HG02642 (cell line): ENCODE measurements at regions not wholly inside any gene's neighbourhood (a gene's known extent, or its start where the extent isn't known, plus 50 kb on each side); places are given as distances from the start of the nearest gene placed in this dataset.

Source experiments
- ATAC-seq: cut with Tn5 transposase; IDR thresholded peaks from one replicate; pipeline ENCODE4 v1.9.1; 2021; ENCODE audit warnings: mild to moderate bottlenecking; ENCODE audit not compliant: unreplicated experiment, poor library complexity

DNA sequence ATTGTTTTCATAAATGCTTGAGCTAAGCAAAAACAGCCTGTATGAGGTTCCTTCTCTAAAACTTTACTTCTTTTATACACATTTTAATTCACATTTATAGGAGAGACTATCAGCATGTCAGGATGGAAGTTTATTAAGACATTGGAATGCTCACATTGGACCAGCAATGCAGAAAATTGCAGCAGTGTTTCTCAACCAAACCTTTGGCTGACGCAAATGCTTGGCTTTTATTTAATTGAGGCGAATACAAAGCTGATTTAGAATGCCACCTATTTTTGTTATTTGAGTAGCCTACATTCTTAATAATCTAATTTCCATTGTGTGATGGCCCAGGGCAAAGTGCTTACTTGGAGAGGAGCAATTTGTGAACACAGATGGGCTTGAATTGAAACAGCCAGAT lies 283.2 kb downstream of the ARL4A start:
- ATAC-seq = no peak

DNA sequence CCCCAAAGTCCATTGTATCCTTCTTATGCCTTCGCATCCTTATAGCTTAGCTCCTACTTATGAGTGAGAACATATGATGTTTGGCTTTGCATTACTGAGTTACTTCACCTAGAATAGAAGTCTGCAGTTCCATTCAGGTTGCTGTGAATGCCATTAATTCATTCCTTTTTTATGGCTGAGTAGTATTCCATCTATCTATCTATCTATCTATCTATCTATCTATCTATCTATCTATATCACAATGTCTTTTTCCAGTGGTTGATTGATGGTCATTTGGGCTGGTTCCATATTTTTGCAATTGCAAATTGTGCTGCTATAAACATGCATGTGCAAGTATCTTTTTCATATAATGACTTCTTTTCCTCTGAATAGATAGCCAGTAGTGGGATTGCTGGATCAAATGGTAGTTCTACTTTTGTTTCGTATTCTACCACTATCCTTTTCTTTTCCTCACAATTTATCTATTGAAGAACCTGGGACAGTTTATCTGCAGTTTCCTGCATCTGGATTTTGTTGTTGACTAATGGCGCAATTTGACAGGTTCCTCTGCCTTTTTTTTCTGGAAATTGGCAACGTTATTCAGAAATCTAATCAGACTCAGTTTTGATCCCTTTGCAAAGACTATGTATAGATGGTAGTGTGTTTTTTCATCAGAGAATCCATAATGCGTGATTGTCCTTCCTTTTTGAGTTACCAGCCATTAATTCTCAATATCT lies 287.2 kb downstream of the ARL4A start:
- ATAC-seq = no peak

DNA sequence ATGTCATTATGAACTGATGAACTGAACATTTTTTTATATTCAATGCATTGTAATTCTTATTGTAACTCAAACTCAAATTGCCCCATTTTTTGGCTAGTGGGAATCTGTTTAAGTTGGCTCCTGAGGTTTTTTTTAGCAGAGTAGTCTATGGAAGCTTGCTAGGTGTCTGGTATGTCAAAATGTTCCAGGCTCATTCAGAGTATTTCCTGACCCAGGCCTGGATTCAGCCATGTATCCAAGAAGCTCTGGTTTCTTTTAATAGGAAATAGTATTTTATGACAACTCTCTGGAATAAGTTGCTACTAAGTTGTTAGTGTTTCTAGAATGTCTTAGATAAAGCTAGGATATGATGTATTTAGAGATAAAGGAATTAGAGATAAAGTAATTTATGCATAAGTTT lies 288.0 kb downstream of the ARL4A start:
- ATAC-seq = no peak

DNA sequence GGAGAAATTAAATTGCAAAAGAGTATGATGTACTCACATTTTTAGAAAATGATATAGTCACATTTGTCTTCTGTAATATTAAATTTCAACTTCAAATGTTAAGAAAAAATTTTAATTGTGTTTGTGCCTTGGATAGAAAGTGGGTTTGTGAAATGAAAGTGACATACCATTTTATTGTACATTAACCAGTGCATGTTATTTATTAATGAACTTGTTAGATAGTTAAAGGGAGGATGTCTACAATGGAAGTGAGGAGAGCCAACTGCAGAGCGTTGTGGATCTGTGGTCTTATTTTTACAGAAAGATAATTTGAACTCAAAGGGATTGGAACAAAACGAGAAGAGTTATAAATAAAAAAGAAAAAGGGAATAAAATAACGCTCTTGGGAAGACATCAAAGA lies 291.7 kb downstream of the ARL4A start:
- no peak for ATAC-seq

DNA sequence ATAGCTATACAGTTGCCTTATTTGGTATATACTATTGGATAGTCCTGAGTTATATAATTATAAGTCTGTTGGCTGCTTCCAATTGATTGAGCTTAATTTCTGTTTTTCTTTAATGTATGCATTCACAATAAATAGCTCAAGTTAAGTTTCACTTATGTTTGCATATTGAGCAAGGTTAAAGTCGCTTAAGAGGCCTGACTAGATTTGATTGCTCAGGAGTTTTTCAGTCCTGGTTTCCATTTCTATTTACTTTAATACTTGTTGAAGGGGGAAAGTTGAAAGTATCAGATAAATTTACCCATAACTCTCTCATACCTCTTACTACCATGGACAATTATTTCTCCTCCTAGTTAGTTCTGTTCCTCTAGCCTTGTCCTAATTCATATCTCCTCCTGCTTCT lies 294.7 kb downstream of the ARL4A start:
- no peak for ATAC-seq

DNA sequence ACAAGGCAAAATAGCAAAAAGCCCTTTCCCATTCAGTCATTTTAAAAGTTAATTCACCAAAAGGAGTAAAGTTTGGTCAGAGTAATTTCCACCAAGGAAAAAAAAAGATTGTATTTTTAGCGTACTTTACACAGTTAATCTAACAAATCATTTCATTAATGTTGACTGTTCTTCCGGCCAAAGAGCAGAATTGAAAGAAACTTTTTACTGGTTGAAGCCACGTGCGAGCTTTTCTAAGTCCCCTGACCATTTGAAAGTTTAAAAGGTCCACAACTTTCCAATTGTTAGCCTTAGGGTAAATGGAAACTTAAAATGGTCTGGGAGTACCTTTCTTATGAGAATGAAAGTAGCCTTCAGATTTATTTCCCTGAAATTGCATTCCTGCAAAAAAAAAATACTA lies 296.7 kb downstream of the ARL4A start:
- ATAC-seq = no peak

DNA sequence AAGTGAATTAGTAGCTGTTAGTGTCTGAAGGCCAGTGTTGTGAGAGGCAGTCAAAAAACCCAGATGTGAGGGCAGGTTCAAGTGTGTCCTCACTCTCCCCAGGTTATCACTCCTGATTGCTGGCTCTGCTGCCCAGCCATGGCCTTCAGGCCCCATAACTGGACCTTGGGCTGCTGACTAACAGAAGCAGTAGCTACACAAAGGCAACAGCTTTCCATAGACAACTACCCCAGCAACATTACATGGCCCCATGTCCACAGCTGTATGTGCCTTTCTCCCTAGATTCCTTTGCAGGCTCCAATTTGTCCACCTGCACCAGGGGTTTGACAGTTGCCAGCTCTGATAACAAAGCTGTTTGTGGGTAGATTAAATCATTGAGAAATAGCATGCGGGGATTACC lies 297.8 kb downstream of the ARL4A start:
- ATAC-seq = no peak

DNA sequence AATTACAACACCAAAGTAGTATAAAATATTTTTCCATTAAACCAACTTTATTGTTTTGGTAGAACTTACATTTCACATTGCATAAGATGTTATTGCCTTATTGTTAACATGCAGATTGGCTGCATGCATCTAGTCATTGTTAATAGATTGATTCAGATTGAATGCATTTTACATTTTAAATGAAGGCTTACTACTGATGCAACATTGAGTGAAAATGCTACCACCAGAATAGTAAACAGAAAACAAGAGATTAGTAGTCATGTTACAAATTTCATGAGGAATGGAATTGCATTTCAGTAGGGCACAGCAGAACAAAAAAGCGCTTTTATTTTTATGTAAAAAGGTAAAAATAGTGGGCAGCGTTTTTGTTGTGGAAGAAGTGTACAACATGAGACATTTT lies 298.3 kb downstream of the ARL4A start:
- ATAC-seq = no peak

DNA sequence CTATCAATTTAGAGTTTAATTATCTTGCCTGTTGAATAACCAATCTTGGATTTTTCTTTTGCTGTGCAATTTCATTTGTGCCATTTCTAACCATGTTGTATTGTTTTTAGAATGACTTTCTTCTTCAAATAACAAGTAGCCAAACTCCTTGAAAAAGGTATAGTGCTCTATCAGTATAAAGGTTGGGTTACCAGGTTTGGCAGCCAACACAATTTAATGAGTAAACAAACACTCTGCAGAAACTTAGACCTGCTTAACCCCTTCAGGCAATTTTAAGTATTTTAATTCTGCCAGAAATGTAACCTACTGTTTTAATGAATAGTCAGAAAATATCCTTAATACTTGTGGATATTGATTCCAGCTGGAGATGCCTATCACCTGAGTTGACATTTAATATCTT lies 299.8 kb downstream of the ARL4A start:
- ATAC-seq = no peak

DNA sequence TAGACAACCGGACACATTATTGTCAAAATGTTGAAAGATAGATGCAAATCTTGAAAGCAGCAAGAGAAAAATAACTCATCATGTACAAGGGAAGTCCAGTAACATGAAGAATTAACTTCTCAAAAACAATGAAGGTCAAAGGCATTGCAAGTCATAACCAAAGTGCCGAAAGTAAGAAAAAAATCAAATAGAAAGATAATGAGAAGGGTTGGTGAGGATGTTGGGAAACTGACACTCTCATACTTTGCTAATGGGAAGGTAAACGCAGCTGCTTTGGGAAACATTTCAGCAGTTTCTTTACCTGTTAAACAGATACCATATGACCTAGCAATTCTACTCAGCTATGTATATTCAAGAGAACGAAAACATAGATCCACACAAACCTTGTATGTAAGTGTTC lies 303.0 kb downstream of the ARL4A start:
- no peak for ATAC-seq

DNA sequence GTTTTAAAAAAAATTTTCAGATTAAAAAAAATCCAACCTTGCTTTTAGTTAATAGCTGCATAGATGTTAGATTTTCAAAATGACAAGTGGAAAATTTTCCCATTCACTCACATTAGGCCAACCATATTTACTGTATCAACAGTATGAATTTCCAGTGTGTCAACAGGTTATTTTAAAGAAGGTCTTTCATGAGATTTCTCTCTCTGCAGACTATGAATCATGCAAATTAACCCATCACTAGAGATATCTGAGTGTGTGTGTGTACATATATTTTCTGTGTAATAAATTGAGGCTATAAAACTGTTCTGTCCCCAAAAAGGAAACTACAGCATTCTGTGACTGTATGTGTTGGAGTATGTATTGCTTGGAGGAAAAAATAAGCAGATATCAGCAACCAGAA lies 305.6 kb downstream of the ARL4A start:
- ATAC-seq = no peak

DNA sequence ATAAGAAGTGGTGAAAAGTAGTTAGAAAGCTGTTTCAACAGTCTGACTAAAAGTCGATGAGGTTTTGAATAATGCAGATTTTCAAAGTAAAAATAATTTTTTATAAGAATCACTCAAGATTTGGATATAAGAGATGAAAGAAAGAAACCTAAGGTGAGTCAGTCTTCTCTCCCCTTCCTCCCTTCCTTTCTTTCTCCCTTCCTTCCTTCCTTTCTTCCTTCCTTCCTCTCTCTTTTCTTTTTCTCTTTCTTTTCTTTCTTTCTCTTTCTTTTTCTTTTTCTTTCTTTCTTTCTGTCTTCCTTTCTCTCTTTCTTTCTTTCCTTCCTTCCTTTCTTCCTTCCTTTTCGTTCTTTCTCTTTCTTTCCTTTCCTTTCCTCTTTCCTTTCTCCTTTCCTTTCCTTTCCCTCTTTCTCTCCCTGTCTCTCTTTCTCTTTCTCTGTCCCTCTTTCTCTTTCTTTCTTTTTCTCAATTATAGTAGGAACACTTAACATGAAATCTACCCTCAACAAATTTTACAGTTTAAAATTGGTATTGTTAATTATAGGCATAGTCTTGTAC lies 308.6 kb downstream of the ARL4A start:
- no peak for ATAC-seq

DNA sequence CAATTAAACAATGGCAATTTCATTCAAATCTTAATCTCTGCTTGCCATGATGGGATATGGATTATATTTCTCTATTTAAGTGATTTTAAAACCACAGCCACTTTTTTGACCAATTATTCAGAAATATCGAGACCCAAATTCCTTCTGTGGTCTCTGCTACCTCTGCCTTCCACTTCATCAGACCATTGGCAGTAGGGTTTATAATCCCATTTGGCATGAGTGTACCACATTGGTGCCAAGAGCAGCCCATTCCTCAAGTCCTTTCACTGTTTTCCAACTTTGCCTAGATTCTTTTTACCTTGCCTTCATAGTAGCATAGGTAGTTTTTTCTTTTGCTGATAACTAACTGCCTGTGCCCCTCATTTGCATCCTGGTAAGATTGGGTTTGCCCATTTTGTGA lies 319.9 kb downstream of the ARL4A start:
- no peak for ATAC-seq

DNA sequence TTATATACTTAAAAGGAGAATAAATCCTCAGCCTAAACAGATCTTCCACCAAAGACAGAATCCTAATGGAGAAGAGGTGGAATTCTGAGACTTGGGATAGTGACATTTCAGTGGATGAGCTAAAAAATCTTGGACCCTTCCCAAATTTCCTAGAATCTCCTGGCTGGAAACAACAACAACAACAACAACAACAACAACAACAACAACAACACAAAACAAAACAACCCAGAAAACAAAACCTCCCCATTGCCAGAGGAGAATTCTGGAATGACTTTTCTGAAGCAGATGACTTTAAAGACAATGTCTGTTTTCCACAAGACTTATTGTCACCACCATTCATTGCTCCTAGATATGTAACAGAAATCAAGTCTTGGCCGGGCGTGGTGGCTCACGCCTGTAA lies 322.1 kb downstream of the ARL4A start:
- ATAC-seq = no peak

DNA sequence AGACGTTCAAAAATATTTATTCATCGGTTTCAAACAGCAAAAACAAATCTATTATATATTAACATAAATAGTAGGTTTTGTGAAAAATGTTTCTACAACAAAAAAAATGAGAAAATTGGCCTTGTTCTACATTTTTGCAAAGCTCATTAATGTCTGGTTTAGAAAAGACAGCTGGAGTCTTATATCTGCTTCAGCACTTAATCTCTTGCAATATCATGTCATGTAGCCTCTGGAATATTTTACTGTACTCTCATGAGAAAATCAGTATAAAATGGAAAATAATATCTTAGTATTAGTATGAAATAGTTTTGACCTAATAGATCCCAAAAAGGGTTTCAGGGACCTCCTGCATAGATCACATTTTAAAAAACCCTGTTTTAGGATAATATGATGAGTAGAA lies 326.6 kb downstream of the ARL4A start:
- no peak for ATAC-seq

DNA sequence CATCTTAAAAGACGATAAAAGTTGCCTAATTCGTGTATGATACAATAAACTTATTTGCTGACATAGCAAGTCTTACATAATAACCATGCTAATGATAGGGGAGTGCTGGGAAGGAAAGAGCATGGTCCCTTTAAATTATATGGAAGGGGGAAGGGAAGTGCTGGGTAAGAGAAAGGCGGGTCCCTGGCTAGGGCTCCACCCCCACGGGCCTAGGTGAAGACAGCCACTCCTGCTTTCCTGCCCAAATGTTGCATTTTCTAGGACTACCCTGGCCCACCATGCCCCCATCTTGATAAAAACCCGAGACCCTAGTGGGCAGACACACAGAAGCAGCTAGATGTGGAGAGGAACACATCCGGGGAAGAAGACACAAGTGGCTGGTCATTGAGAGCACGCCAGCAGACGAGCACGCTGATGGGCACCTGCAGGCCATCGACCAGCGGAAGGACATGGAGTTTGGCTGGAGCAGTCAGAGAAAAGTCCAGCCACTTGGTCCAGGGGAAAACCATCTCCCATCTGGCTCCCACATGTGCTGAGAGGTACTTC lies 328.7 kb downstream of the ARL4A start:
- no peak for ATAC-seq

DNA sequence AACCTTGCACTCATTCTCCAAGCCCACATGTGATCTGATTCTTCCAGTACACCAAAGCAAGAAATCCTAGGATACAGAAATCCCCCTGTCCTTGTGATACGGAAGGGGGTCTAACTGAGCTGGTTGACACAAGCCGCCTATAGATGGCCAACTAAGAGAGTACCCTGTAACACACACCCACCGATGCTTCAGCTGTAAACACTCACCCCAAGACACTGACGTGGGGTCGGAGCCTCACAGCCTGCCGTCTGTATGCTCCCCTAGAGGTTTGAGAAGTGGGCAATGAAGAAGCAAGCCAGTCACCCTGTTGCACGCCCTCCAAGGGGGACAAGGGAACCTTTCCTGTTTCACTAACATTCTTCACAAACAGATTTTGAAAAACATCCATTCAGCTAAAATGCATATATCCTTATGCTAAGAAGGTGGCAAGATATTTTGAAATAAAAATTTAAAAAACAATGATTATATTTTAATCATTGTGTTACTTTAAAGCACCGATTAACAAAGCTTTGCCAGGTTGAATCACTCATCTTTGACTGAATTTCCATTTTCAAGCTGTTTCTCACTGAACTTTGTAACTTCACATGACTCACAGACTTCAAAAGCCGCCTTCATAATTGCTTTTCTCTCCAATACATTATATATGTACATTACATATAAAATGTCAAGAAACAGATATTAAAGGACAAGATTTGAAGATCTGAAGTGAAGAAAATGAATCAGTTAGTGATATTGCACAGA lies 329.3 kb downstream of the ARL4A start:
- no peak for ATAC-seq

DNA sequence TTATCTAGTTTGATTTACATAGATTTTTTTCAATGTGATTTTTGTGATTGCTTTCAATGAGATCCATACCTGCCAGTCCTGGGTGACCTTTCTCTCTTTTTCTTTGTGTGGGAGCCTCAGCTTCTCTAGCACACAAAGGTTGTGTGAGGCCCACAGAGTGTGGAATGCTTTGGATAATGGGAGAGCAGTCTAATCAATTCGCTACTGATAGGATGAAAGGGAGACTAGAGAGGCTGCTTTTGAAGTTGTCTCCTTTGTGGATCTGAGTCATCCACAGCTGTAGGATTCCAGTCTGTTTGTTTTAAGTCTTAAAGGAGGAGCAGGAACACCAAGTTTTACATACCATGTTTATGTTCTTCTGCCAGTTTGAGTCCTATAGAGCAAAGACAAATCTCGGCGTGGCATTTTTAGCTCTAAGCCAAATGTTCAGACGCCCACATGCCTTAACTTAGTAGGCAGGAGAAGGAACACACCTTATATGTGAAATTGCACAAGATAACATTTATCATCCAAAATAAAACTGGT lies 330.0 kb downstream of the ARL4A start:
- no peak for ATAC-seq

DNA sequence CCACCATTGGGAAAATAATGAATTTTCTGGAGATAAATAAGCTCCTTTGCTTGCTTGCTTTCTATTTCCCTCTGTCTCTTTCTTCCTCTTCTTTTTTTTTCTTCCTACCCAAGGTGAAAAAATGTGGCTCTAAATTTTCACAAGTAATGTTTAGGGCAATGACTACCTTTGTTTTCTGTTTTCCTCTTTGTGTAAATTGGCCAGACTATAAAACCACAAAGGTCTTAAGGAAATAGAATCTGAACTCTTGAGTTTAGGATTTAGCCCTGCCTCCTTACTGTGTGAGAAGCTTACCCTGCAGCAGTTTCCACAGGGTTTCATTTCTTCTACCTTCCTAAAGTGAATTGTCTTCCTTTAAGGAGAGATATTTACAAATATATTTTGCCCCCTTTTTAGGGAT lies 330.4 kb downstream of the ARL4A start:
- ATAC-seq = no peak

DNA sequence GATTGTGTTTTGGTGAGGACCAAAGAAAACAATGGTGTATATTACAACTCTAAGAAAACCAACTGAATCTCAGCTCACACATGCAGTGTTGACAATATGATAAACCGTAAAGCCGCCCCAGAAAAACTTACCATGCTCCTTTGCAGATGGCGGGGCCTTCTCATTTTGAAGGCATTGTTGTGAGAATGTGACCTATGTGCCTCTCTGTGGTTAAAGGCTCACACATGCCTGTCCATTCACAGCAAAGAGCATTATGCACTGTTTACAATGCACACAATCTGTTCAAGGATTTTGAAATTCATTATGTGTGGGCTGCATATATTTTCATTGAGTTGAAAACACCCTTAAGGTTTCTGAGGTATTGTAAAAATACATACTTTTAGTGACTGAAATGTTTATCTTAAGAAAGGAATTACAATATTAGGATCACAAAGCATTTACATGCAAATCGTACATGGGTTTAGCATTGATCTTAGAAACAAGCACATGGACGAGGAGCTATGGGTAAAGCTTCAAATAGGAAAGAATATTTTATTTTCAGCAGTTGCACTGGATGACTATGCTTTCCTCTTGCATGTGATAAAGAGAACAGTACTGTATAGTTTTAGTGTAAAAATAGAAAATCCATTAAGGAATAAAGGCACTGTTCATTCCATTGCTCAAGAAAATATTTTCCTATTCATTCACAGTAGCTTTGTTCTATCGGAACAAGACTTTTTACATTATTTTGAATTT lies 334.3 kb downstream of the ARL4A start:
- ATAC-seq = no peak
